PC-9 (cell line): ENCODE measurements at regions not wholly inside any gene's neighbourhood (a gene's known extent, or its start where the extent isn't known, plus 50 kb on each side); places are given as distances from the start of the nearest gene placed in this dataset.

Experiments
- BruUV-seq: library from RNA; stranded (reverse); fragments of 400-500 nt; replicated peaks from 2 replicates; lab custom pipeline; 2021; lab: Mats Ljungman, UMichigan
- CTCF ChIA-PET: fragments of 300-600 bp; sonication (Branson Sonifier 250); formaldehyde crosslinking; loops from one replicate; lab custom pipeline; 2022; ENCODE audit warnings: antibody characterized with exemption; lab: Charles Lee
- POLR2A ChIA-PET: fragments of 300-600 bp; sonication (Branson Sonifier 250); formaldehyde crosslinking; loops from one replicate; lab custom pipeline; 2022; ENCODE audit warnings: antibody characterized with exemption; ENCODE audit not compliant: unreplicated experiment; lab: Charles Lee
- DNase-seq, 2 experiments: peaks; one replicate each; pipeline versions ENCODE4 v3.0.0 to v3.0.0-alpha.2; 2015 to 2022; ENCODE audit warnings: mixed read lengths in 1 of 2
- H2AFZ ChIP-seq: fragments of 200-600 bp; sonication (generic); 2 replicates; pipeline ENCODE4 v1.8.1; 2017; ENCODE audit warnings: antibody characterized with exemption
- H3F3A ChIP-seq: fragments of 200-600 bp; sonication (generic); 2 replicates; pipeline ENCODE4 v1.8.1; 2017; ENCODE audit warnings: antibody characterized with exemption, mild to moderate bottlenecking, low read depth; ENCODE audit not compliant: insufficient read depth
- H3K27ac ChIP-seq: fragments of 200-600 bp; sonication (generic); 2 replicates; pipeline ENCODE4 v1.6.1; 2016; ENCODE audit warnings: mixed run types
- H3K27me3 ChIP-seq: fragments of 200-600 bp; sonication (generic); 2 replicates; pipeline ENCODE4 v1.6.1; 2016; ENCODE audit warnings: low read depth, mixed run types; ENCODE audit not compliant: insufficient read depth
- H3K36me3 ChIP-seq: fragments of 200-600 bp; sonication (generic); 2 replicates; pipeline ENCODE4 v1.6.1; 2016; ENCODE audit warnings: low read depth, mixed run types
- H3K4me1 ChIP-seq: fragments of 200-600 bp; sonication (generic); replicated peaks from 2 replicates; pipeline ENCODE4 v1.6.1; 2016; ENCODE audit warnings: mixed run types; ENCODE audit not compliant: insufficient read depth
- H3K4me2 ChIP-seq: fragments of 200-600 bp; sonication (generic); 2 replicates; pipeline ENCODE4 v1.6.1; 2017; ENCODE audit warnings: mixed run types
- H3K4me3 ChIP-seq: fragments of 200-600 bp; sonication (generic); 2 replicates; pipeline ENCODE4 v1.6.1; 2016; ENCODE audit warnings: mixed run types
- H3K79me2 ChIP-seq: fragments of 200-600 bp; sonication (generic); 2 replicates; pipeline ENCODE4 v1.6.1; 2017; ENCODE audit warnings: low read depth, mixed run types
- H3K9me2 ChIP-seq: fragments of 200-600 bp; sonication (generic); 2 replicates; pipeline ENCODE4 v1.8.1; 2017; ENCODE audit warnings: mild to moderate bottlenecking; ENCODE audit not compliant: insufficient read depth
- H3K9me3 ChIP-seq: fragments of 200-600 bp; sonication (generic); 2 replicates; pipeline ENCODE4 v1.8.1; 2016; ENCODE audit warnings: low read depth; ENCODE audit not compliant: insufficient read depth
- H4K20me1 ChIP-seq: fragments of 200-600 bp; sonication (generic); 2 replicates; pipeline ENCODE4 v1.8.1; 2017; ENCODE audit not compliant: insufficient read depth
- CTCF ChIP-seq: fragments of 200-600 bp; sonication (generic); conservative IDR thresholded peaks from 2 replicates; pipeline ENCODE4 v1.6.1; 2017; ENCODE audit warnings: mixed run types, antibody characterized with exemption, mild to moderate bottlenecking, moderate library complexity
- EZH2 ChIP-seq: fragments of 200-600 bp; sonication (generic); IDR thresholded peaks from 2 replicates; pipeline ENCODE4 v1.8.0; 2017; ENCODE audit warnings: antibody characterized with exemption, low read depth
- intact Hi-C: fragments of 100-400 bp; cut with micrococcal nuclease; formaldehyde crosslinking; loops from one replicate; pipeline ENCODE4 v1.10.0; 2022; ENCODE audit not compliant: unreplicated experiment

DNA sequence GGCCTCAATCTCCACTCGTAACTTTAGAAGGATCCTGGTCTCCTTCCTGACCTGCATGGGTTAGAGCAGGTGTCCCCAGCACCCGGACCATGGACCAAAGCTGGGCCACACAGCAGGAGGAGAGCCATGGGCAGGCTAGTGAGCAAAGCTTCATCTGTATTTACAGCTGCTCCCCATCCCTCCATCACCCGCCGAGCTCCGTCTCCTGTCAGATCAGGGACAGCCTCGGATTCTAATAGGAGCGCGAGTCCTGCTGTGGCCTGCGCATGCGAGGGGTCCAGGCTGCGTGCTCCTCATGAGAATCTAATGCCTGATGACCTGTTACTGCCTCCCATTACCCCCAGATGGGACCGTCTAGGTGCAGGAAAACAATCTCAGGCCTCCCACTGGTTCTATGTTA lies 297.7 kb upstream of the SALL3 start:
- POLR2A ChIA-PET, result no interaction called here

DNA sequence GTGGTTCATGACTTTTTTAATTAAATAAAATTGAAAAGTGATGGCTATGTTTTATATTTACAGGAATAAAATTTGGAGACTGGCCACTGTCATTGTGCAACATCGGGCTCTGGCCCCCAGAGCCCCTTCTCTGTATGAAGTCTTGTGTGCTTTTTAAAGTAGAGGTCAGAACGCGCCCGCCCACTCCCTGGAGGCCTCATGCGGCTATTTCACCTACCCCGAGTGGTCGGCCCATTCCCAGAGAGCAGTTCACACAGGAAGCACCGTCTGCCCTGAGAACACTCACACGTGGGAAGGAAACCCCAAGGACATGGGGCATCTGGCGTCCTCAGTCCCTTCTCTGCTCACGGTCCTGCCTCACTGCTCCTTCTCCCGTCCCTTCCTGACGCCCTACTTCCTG lies 296.9 kb upstream of the SALL3 start:
- no peak overlapping the region for H3K4me2 ChIP-seq
- no peak overlapping the region for H2AFZ ChIP-seq
- H3K36me3 ChIP-seq, result no peaks in the 10 kb centered on the region
- intact Hi-C loops, result no loop called here
- POLR2A ChIA-PET, result no interaction called here
- H3K27me3 ChIP-seq, result peaks cover 98% of the 10 kb centered on the region
- CTCF ChIA-PET, result no interaction called here
- BruUV-seq, result no TSS peak
- H3K9me2 ChIP-seq, result no peaks in the 10 kb centered on the region
- TF ChIP-seq CTCF (no peak), EZH2 (no peak)
- H3F3A ChIP-seq, result no peaks in the 10 kb centered on the region
- H3K4me3 ChIP-seq, result no peak overlapping the region
- no peaks in the 10 kb centered on the region for H3K9me3 ChIP-seq
- no peak overlapping the region for H3K27ac ChIP-seq
- no peaks in the 10 kb centered on the region for H3K79me2 ChIP-seq
- no peak for DNase-seq
- H3K4me1 ChIP-seq, result no peaks in the 10 kb centered on the region
- no peaks in the 10 kb centered on the region for H4K20me1 ChIP-seq

More for the DNA sequence above, 297.7 kb upstream of the SALL3 start:
- Histone ChIP-seq H3K79me2 (no peaks in the 10 kb centered on the region), H3K27me3 (peaks cover 98% of the 10 kb centered on the region), H4K20me1 (no peaks in the 10 kb centered on the region), H3K4me2 (no peak overlapping the region), H3K4me1 (no peaks in the 10 kb centered on the region), H3K4me3 (no peak overlapping the region), H3K36me3 (no peaks in the 10 kb centered on the region), H3K9me3 (no peaks in the 10 kb centered on the region), H3F3A (no peaks in the 10 kb centered on the region), H3K27ac (no peak overlapping the region), H2AFZ (no peak overlapping the region), H3K9me2 (no peaks in the 10 kb centered on the region)
- CTCF ChIA-PET, result no interaction called here
- BruUV-seq, result no TSS peak
- TF ChIP-seq EZH2, result no peak
- no peak for TF ChIP-seq CTCF
- no peak for DNase-seq
- intact Hi-C loops, result no loop called here

- Histone ChIP-seq H3K4me2 (no peak overlapping the region), H3K4me1 (no peaks in the 10 kb centered on the region), H3K27ac (no peak overlapping the region), H3K4me3 (no peak overlapping the region), H4K20me1 (no peaks in the 10 kb centered on the region), H3K9me3 (no peaks in the 10 kb centered on the region), H3K9me2 (no peaks in the 10 kb centered on the region), H3K36me3 (no peaks in the 10 kb centered on the region), H3F3A (no peaks in the 10 kb centered on the region), H3K79me2 (no peaks in the 10 kb centered on the region), H3K27me3 (peaks cover 98% of the 10 kb centered on the region), H2AFZ (no peak overlapping the region)
- ChIA-PET POLR2A (no interaction called here), CTCF (no interaction called here)
- TF ChIP-seq CTCF (no peak), EZH2 (no peak)
- no peak for DNase-seq
- no TSS peak for BruUV-seq
- intact Hi-C loops, result no loop called here
Measured at GRCh38 chr18:78683191-78684010, 296.2 kb upstream of the SALL3 start.
